Astrocyte (in vitro differentiated cells and primary cell): ENCODE measurements at regions not wholly inside any gene's neighbourhood (a gene's known extent, or its start where the extent isn't known, plus 50 kb on each side); places are given as distances from the start of the nearest gene placed in this dataset.

Experiments
- CTCF ChIP-seq: IDR thresholded peaks from 2 replicates; pipeline ENCODE4 v1.5.1; 2011; ENCODE audit warnings: low read depth, mild to moderate bottlenecking, inconsistent platforms, low read length, moderate library complexity; ENCODE audit not compliant: insufficient read depth
- EZH2 ChIP-seq: IDR thresholded peaks from 2 replicates; pipeline ENCODE4 v1.6.1; 2012; ENCODE audit warnings: mild to moderate bottlenecking, low read length, inconsistent platforms; ENCODE audit not compliant: insufficient read depth

- TF ChIP-seq CTCF (no peak), EZH2 (no peak)
Measured at GRCh38 chr4:151917145-151917734, 156.4 kb upstream of the GATB start.
